Naive thymus-derived CD8-positive, alpha-beta T cell (primary cell): ENCODE measurements at regions not wholly inside any gene's neighbourhood (a gene's known extent, or its start where the extent isn't known, plus 50 kb on each side); places are given as distances from the start of the nearest gene placed in this dataset.

Source experiments
- ATAC-seq, 2 donors: fragments of 150-1000 bp; cut with Tn5 transposase in 1 of 2; sonication (Bioruptor Pico), chemical (Tn5 transposase) in 1 of 2; 1 replicate in 1 of 2; 2 replicates in 1 of 2; pipeline ENCODE4 v1.10.0; 2021; ENCODE audit warnings: mild to moderate bottlenecking in 2 of 2, moderate library complexity in 2 of 2
- POLR2A ChIA-PET: fragments of 350-600 bp; sonication (Branson Sonifier 250); formaldehyde crosslinking; loops from one replicate; lab custom pipeline; 2021; ENCODE audit warnings: antibody characterized with exemption; lab: Charles Lee
- DNase-seq, 10 donors: peaks; one replicate each; pipeline versions ENCODE4 v3.0.0 to v3.0.0-alpha.2; 2020 to 2022
- H3K27ac Mint-ChIP-seq, 10 donors: one replicate each; pipeline ENCODE4 v1.8.0; 2020 to 2022; ENCODE audit warnings: mild to moderate bottlenecking in 10 of 10, mixed read lengths in 10 of 10, moderate library complexity in 4 of 10, inconsistent platforms in 1 of 10
- H3K27me3 Mint-ChIP-seq, 5 donors: one replicate each; pipeline ENCODE4 v1.8.0; 2021 to 2022; ENCODE audit warnings: mixed read lengths in 5 of 5
- H3K36me3 Mint-ChIP-seq, 3 donors: one replicate each; pipeline ENCODE4 v1.8.0; 2020 to 2022; ENCODE audit warnings: mixed read lengths in 3 of 3, mild to moderate bottlenecking in 2 of 3, inconsistent platforms in 1 of 3
- H3K4me1 Mint-ChIP-seq, 4 donors: one replicate each; pipeline ENCODE4 v1.8.0; 2021 to 2022; ENCODE audit warnings: mixed read lengths in 4 of 4
- H3K4me3 Mint-ChIP-seq, 10 donors: one replicate each; pipeline ENCODE4 v1.8.0; 2020 to 2022; ENCODE audit warnings: mild to moderate bottlenecking in 10 of 10, mixed read lengths in 10 of 10, moderate library complexity in 6 of 10, inconsistent platforms in 1 of 10
- H3K9me3 Mint-ChIP-seq, 9 donors: one replicate each; pipeline ENCODE4 v1.8.0; 2020 to 2022; ENCODE audit warnings: mixed read lengths in 9 of 9, mild to moderate bottlenecking in 3 of 9, inconsistent platforms in 1 of 9, moderate library complexity in 1 of 9

DNA sequence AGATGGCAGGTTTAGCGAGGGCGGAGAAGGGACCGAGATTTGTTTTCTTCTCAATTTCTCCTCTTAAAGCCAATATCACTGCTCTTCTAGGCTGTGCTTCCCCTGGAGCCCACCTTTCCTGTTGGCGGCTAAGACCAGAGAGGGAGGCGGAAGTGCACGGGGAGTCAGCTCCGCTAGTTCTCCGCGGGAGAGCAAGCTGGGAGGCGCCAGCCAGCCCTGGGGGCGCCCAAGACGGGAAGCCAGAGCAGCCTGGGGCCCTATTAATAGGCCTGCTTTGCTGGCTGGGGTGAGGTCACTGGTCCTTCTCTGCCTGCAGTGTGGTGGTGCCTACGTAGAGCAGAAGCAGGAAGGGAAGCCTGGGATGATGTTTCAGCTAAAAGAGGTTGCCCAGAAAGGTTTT, 61.6 kb downstream of the LSM5 start:
- Mint-ChIP-seq H3K36me3 (peaks cover 0 to 37% (median 7%) of the 10 kb centered on the region in 3 donors), H3K27ac (no peak overlapping the region), H3K9me3 (peaks cover 0 to 35% (median 14%) of the 10 kb centered on the region in 9 donors), H3K4me3 (no peak overlapping the region), H3K4me1 (no peaks in the 10 kb centered on the region), H3K27me3 (peaks cover 43 to 88% (median 69%) of the 10 kb centered on the region in 5 donors)
- POLR2A ChIA-PET = no interaction called here
- DNase-seq (no peak), ATAC-seq (no peak)

DNA sequence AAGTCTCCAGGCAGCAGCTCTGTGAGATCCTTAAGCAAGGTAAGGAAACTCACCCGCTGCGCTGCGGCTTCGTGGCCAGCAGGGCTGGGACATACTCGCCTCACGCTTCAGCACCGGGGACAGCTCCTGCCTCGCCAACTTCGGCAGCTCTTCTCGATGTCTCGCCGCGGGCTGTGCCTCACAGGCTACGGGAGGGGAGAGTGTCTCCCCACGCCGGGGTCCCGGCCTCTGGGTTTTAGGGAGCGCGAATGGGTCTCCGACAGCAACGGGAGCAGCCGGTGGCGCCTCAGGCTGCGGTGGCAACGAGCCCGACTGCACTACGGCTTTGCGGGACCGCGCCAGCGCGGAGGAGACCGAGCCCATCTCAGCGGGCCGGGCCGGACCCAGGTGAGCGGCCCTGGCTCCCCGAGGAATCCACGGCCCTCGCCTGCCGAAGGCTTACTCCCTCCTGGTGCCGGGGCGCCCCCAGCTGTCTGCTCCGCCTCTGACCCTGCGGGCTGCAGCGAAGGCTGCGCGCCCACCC, 62.4 kb downstream of the LSM5 start:
- Mint-ChIP-seq H3K27ac (no peak overlapping the region), H3K27me3 (peaks cover 44 to 87% (median 66%) of the 10 kb centered on the region in 5 donors), H3K4me1 (no peaks in the 10 kb centered on the region), H3K4me3 (no peak overlapping the region), H3K9me3 (peaks cover 0 to 35% (median 14%) of the 10 kb centered on the region in 9 donors), H3K36me3 (peaks cover 0 to 37% (median 7%) of the 10 kb centered on the region in 3 donors)
- peak; percentile 53 to 70 for ATAC-seq
- DNase-seq = peak; percentile 18 to 77 (median 48)
- POLR2A ChIA-PET = no interaction called here

DNA sequence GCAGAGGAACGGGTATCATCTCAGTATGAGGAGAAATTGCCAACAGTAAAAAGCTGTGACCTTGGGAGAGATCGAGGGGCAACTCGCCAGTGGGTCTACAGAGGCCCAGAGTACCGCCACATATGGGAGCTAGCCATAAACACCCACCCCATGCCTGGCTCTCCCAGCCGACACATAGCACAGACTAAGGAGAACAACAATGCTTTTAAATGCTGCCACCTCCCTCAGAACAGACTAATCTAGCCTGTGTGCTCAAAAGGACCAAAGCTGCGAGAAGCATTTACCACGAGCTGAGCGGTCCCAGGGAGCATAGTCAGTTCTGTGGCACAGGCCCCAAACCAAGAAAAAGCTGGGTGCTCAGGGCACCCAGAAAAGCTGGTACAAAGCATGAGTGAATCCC, 73.3 kb downstream of the LSM5 start:
- H3K27me3 Mint-ChIP-seq = peaks cover 2 to 39% (median 16%) of the 10 kb centered on the region in 5 donors
- H3K9me3 Mint-ChIP-seq = no peaks in the 10 kb centered on the region
- no peak overlapping the region for H3K27ac Mint-ChIP-seq
- DNase-seq (no peak), ATAC-seq (no peak)
- no peaks in the 10 kb centered on the region for H3K4me1 Mint-ChIP-seq
- no peak overlapping the region for H3K4me3 Mint-ChIP-seq
- POLR2A ChIA-PET = no interaction called here
- no peaks in the 10 kb centered on the region for H3K36me3 Mint-ChIP-seq

DNA sequence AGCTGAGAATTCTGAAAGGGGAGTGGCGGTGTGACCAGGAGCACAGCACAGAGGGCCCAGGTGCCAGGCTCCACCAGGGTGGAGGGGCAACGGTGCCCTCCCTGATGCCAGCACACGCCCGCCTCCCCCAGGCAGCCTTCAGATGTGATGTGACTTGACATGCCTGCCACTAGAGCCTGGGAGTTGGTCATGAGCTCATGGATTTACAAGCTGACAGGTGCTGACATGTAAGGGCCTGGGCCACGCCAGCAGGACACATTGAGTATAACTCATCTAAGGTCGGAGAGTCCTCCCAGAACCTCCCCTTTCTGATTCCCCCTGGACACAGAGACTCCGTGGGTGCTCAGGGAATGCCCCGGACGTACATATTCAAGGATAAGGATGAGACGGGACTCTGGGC, 74.2 kb downstream of the LSM5 start:
- H3K27ac Mint-ChIP-seq = no peak overlapping the region
- peaks cover 2 to 32% (median 12%) of the 10 kb centered on the region in 5 donors for H3K27me3 Mint-ChIP-seq
- no peaks in the 10 kb centered on the region for H3K36me3 Mint-ChIP-seq
- no peak for DNase-seq
- H3K9me3 Mint-ChIP-seq = no peaks in the 10 kb centered on the region
- POLR2A ChIA-PET = no interaction called here
- no peak overlapping the region for H3K4me3 Mint-ChIP-seq
- no peaks in the 10 kb centered on the region for H3K4me1 Mint-ChIP-seq
- ATAC-seq = no peak

DNA sequence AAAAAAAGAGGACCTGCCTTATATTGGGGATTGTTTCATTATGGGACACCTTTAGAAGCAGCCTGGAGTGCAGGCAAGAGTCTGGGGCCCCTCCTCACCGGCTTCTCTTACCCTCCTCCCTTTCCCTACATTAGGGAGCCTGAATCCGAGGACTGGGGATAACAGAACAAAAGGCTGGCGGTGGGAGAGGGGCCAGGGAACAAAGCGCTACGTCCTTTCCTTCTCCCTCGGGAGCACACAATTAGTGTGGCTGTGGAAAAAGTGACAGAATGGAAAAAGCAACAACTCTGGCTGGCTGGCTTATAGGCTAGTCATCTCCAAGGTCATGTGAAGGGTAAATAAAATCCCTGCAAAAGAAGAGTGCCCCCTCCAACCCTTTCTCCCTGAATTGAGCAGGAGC, 74.7 kb downstream of the LSM5 start:
- Mint-ChIP-seq H3K4me3 (no peak overlapping the region), H3K27me3 (peaks cover 2 to 29% (median 12%) of the 10 kb centered on the region in 5 donors), H3K27ac (no peak overlapping the region), H3K4me1 (no peaks in the 10 kb centered on the region), H3K9me3 (no peaks in the 10 kb centered on the region), H3K36me3 (no peaks in the 10 kb centered on the region)
- no peak for DNase-seq
- POLR2A ChIA-PET = no interaction called here
- no peak for ATAC-seq

DNA sequence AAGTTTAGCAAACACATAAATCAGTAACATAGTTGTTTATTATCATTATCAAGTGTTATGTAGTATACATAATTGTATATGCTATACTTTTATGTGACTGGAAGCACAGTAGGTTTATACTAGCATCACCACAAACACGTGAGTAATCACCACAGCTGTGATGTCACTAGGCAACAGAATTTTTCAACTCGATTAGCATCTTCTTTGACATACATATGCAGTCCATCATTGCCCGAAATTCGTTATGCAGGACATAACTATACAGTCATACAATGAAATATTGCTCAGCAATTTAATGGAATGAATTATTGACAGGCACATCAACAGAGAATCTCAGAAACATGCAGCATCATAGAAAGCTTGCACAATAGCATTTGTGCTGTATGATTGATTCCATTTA, 77.7 kb downstream of the LSM5 start:
- POLR2A ChIA-PET = no interaction called here
- no peaks in the 10 kb centered on the region for H3K9me3 Mint-ChIP-seq
- no peak overlapping the region for H3K27ac Mint-ChIP-seq
- peaks cover 6 to 30% (median 12%) of the 10 kb centered on the region in 5 donors for H3K27me3 Mint-ChIP-seq
- DNase-seq (no peak), ATAC-seq (no peak)
- no peak overlapping the region for H3K4me3 Mint-ChIP-seq
- no peaks in the 10 kb centered on the region for H3K36me3 Mint-ChIP-seq
- H3K4me1 Mint-ChIP-seq = no peaks in the 10 kb centered on the region

DNA sequence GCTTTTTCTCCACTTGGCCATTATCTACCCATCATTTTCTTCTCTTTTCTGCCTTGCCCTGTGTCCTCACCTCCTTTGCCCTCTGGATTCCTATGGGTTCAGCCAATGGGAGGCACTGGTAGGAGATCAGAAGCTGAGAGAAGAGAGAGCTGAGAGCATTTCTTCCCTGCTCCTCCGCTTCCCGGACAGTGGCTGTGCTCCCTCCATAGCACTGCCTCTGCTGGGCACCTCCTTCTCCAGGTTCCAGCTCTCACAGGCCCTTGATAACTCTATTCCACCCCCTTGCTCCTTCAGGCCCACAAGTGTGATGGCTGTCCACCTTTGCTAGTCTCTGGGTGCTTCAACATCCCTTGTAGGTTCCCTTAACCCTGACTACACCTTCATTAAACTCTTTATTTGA, 79.6 kb downstream of the LSM5 start:
- DNase-seq = no peak
- Mint-ChIP-seq H3K27ac (no peak overlapping the region), H3K4me1 (no peaks in the 10 kb centered on the region), H3K36me3 (no peaks in the 10 kb centered on the region), H3K4me3 (no peak overlapping the region), H3K27me3 (peaks cover 6 to 25% (median 8%) of the 10 kb centered on the region in 5 donors), H3K9me3 (no peaks in the 10 kb centered on the region)
- ATAC-seq = no peak
- POLR2A ChIA-PET = no interaction called here

DNA sequence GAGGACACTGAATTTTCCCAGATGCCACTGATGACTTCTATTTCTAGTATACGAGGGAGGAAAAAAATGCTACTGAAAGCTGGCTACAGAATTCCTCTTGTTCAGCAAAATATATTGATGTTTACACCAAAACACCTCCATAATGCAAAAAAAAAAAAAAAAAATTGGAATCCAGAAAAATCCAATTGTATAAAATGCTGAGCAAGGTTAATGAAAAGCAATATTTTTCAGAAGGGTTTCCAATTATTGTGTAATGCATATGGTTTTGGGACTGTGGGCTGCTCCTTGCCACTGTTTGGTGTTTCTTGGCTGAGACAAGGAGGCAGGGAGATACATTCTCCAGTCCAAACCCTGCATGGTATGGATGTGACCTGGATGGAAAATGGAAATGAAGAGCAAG, 83.8 kb downstream of the LSM5 start:
- POLR2A ChIA-PET = no interaction called here
- ATAC-seq = no peak
- no peak overlapping the region for H3K4me3 Mint-ChIP-seq
- no peak overlapping the region for H3K27ac Mint-ChIP-seq
- H3K9me3 Mint-ChIP-seq = no peaks in the 10 kb centered on the region
- no peaks in the 10 kb centered on the region for H3K4me1 Mint-ChIP-seq
- DNase-seq = no peak
- H3K36me3 Mint-ChIP-seq = no peaks in the 10 kb centered on the region
- peaks cover 4 to 18% (median 9%) of the 10 kb centered on the region in 5 donors for H3K27me3 Mint-ChIP-seq

DNA sequence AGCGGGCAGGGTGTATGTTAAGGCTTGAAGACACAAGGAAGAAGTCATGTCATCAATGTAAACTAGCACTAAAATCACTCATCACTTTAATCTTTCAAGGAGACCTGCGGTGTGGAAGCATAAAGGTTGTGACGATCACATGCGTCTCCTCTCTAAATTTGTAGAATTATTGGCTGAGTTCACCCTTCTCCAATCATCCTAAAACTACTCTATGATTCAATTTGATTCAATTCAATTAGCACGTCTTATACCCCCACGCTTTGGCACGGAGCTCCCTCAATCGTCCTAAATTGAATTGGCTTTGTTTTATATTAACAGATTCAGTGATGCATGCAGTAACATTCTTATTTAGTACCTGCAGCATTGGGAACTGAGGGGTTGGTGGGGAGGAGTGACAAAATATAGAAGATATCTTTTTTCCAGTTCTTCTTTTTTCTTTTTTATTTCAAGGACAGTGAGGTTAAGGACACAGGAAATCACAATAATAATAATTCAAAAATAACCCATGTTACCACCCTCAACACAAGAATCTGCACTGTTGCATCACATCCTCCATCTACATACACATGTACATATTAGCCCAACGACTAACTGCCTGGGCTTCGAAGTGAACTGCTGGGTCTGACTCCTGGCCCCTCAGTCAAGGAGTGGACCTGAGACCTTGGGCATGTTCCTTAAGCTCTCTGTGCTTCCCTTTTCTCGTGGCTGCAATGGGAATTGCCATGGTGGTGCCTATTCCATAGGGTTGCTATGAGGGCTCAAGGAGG, 86.5 kb downstream of the LSM5 start:
- DNase-seq = no peak
- Mint-ChIP-seq H3K36me3 (no peaks in the 10 kb centered on the region), H3K4me3 (no peak overlapping the region), H3K9me3 (peaks cover 0 to 3% (median 0%) of the 10 kb centered on the region in 9 donors), H3K27me3 (peaks cover 2 to 19% (median 10%) of the 10 kb centered on the region in 5 donors), H3K27ac (no peak overlapping the region), H3K4me1 (no peaks in the 10 kb centered on the region)
- no peak for ATAC-seq
- POLR2A ChIA-PET = no interaction called here

DNA sequence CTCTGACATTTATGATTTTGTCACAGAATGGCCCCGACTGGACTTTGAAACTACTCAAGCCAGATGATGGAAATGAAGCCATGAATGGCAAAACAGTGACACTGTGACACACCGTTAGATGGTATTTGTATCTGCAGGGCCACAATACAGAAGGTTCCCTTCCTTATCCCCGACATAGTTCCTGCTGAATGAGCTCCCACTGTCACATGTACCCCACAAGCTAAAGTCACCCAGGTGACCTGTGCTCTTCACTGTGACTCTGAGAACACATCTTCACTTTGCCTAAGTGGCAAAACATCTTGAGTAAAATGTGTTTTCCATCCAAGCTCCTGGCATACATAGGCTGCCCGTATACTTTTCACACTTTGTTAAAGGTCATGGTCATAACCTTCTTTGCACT, 89.5 kb downstream of the LSM5 start:
- DNase-seq (no peak), ATAC-seq (no peak)
- Mint-ChIP-seq H3K27me3 (peaks cover 0 to 13% (median 4%) of the 10 kb centered on the region in 5 donors), H3K4me3 (no peak overlapping the region), H3K9me3 (peaks cover 0 to 6% (median 0%) of the 10 kb centered on the region in 9 donors), H3K36me3 (peaks cover 0 to 4% (median 0%) of the 10 kb centered on the region in 3 donors), H3K4me1 (no peaks in the 10 kb centered on the region), H3K27ac (no peak overlapping the region)
- POLR2A ChIA-PET = no interaction called here

DNA sequence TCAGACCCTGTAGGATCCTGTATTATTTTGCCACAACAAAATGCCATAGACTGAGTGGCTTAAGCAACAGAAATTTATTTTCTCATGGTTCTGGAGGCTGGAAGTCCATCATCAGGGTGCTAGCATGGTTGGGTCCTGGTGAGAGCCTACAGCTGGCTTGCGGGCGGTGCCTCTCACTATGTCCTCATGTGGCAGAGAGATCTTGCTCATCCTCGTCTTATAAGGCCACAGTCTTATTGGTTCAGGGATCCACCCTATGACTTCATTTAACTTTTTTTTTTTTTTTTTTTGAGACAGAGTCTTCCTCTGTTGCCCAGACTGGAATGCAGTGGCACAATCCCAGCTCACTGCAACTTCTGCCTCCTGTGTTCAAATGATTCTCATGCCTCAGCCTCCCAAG, 90.9 kb downstream of the LSM5 start:
- no peak for DNase-seq

DNA sequence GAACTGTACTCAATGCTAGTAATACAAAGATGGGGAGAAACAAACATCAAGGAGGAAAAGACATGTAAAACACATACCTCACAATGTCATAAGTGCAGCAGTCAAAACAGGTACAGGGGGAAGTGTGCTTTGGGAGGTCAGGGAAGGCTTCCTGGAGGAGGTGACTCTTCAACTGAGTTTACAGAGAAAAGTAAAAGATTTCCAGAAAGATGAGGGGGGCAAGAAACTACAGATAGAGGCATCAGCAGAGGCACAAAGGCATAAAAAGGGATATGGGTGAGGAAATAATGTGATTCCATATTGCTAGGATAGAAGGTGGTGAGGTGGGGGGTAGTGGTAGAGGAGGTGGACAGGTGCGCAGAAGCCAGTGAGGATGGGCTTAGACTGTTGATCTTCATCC, 95.0 kb downstream of the LSM5 start:
- peaks cover 0 to 4% (median 0%) of the 10 kb centered on the region in 3 donors for H3K36me3 Mint-ChIP-seq
- H3K4me3 Mint-ChIP-seq = no peak overlapping the region
- DNase-seq (no peak), ATAC-seq (no peak)
- peaks cover 0 to 10% (median 2%) of the 10 kb centered on the region in 9 donors for H3K9me3 Mint-ChIP-seq
- H3K27me3 Mint-ChIP-seq = peaks cover 0 to 7% (median 0%) of the 10 kb centered on the region in 5 donors
- H3K27ac Mint-ChIP-seq = no peak overlapping the region
- H3K4me1 Mint-ChIP-seq = no peaks in the 10 kb centered on the region
- POLR2A ChIA-PET = no interaction called here

More for the DNA sequence above, 90.9 kb downstream of the LSM5 start:
- H3K9me3 Mint-ChIP-seq = peaks cover 0 to 6% (median 0%) of the 10 kb centered on the region in 9 donors
- no peak overlapping the region for H3K4me3 Mint-ChIP-seq
- H3K36me3 Mint-ChIP-seq = peaks cover 0 to 4% (median 0%) of the 10 kb centered on the region in 3 donors
- H3K27me3 Mint-ChIP-seq = peaks cover 0 to 13% (median 4%) of the 10 kb centered on the region in 5 donors
- H3K27ac Mint-ChIP-seq = no peak overlapping the region
- no peaks in the 10 kb centered on the region for H3K4me1 Mint-ChIP-seq
- POLR2A ChIA-PET = no interaction called here
- no peak for ATAC-seq

DNA sequence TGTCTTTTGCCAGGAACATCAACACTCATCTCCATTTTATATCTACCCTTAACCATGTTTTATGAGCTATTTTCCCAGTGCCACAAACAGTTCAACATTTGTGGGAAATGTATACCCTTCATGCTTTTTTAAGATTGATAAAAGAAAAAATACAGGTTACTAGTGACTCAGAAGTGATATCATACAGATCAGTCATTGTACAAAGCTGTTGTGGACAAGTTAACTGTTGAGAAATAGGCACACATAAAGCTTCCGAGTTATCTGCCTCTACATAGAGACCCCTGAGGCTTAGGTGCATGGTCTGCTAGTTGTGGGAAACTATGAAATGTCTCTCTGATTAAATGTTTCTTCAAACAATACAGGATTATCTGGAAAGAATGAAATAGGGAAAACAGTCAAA, 96.3 kb downstream of the LSM5 start:
- ATAC-seq = no peak
- H3K36me3 Mint-ChIP-seq = peaks cover 0 to 4% (median 0%) of the 10 kb centered on the region in 3 donors
- no peak overlapping the region for H3K27ac Mint-ChIP-seq
- DNase-seq = no peak
- H3K4me1 Mint-ChIP-seq = no peaks in the 10 kb centered on the region
- POLR2A ChIA-PET = no interaction called here
- no peak overlapping the region for H3K4me3 Mint-ChIP-seq
- peaks cover 0 to 7% (median 0%) of the 10 kb centered on the region in 5 donors for H3K27me3 Mint-ChIP-seq
- H3K9me3 Mint-ChIP-seq = peaks cover 0 to 10% (median 2%) of the 10 kb centered on the region in 9 donors
